AG09309 (cell line): ENCODE measurements at regions not wholly inside any gene's neighbourhood (a gene's known extent, or its start where the extent isn't known, plus 50 kb on each side); places are given as distances from the start of the nearest gene placed in this dataset.

Experiments used
- DNase-seq: peaks from one replicate; pipeline ENCODE4 v3.0.0-alpha.2; 2010; ENCODE audit warnings: low read depth
- H3K4me3 ChIP-seq: 2 replicates; pipeline ENCODE4 v1.5.1; 2011; ENCODE audit warnings: mild to moderate bottlenecking, low read depth, low read length, moderate library complexity; ENCODE audit not compliant: control insufficient read depth
- CTCF ChIP-seq: IDR thresholded peaks from 2 replicates; pipeline ENCODE4 v1.5.1; 2011; ENCODE audit warnings: mild to moderate bottlenecking, low read depth, low read length, inconsistent platforms; ENCODE audit not compliant: insufficient read depth, control insufficient read depth; ENCODE audit errors: missing control alignments

DNA sequence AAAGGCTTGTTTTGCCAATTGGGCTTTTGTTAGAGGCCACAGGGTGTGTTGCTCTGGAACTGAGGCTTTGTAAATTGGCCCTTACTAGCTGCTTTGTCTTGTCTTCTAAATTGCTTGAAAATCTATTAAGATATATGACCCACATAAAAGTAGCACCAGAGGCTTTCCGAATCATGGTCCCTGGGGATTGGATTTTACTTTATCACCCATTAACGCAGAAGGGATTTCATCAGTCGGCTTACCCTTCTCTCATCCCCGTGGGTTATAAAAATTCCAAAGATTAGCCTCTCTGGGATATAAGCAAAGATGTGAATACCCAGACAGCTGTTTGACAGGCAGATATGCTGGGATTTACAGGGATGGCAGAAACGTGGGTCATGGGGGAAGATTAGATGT, 98.3 kb upstream of the CHL1 start:
- H3K4me3 ChIP-seq: no peak overlapping the region
- no peak for TF ChIP-seq CTCF
- no peak for DNase-seq

DNA sequence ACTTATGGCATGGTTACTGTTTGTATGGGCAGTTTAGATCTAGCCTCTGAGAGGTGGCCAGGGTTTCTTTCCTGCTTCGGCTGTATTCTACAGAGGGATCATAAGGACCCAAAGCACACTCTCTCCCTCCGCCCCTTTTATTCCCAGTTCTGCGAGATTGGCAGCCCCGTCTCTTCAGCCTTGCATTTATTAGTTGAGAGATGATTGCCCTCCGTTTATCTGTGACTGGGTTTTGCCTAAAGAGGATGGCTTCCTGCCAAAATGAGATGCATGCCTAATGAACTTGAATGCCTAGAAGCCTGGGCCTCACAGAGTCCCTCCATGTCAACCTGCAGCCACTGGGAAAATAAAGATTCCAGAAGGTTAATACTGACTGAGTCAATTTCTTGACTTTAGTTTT, 97.1 kb upstream of the CHL1 start:
- no peak overlapping the region for H3K4me3 ChIP-seq
- no peak for DNase-seq
- no peak for TF ChIP-seq CTCF

DNA sequence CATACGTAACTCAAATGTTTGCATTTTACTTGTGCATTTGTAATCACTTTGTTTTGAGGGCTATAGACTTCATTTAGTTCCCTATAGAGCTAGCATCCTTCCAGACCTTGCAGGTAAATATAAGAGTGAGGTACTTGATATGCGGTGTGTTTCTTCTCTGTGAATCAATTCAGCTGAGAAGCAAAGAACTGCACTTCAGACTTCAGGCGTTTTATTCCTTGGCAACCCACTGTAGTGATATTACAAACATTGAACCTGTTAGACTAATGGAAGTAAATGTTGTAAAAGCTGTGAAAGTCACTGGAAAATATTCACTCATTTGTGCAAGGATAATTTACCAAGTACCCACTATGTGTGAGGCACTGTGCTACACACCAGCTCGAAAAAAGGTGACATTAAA, 94.1 kb upstream of the CHL1 start:
- DNase-seq: no peak
- no peak overlapping the region for H3K4me3 ChIP-seq
- TF ChIP-seq CTCF: no peak

DNA sequence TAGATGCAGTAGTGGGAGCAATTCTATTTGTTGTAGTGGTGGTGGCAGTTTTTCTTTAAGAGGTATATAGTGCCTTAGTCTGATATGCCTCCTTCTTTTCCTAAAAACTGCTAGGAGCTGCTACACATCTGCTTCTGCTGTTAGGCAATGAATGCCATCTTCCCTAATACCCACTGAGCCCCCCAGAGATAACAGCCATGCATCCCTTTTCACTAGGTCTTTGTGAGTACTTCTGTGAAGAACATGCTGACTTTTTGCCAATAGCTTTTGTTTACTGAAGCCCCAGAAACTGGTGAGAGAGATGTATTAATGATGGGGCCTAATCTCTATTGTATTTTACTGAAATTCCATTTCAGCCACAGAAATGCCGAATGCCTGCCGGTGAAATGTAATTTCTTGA, 92.6 kb upstream of the CHL1 start:
- no peak for DNase-seq
- H3K4me3 ChIP-seq: no peak overlapping the region
- TF ChIP-seq CTCF: no peak

GRCh38 chr3:105585-105984, 91.0 kb upstream of the CHL1 start:
- DNase-seq: no peak
- no peak overlapping the region for H3K4me3 ChIP-seq
- no peak for TF ChIP-seq CTCF

DNA sequence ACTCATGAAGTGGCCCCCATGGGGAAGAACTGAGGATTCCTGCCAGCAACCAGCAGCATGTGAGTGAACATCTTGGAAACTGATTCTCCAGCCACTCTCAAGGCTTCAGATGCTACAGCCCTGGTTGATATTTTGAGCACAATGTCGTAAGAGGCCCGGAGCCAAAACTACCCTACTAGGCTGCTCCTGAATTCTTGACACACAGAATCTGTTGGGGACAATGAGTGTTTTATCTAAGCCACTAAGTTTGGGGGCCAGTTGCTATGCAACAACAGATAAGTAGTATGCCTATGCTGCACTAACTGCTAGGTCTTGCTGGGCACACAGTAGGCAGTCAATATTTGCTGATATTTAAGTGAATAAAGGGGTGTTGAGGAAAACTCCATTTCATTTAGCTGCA, 89.9 kb upstream of the CHL1 start:
- no peak for TF ChIP-seq CTCF
- DNase-seq: no peak
- H3K4me3 ChIP-seq: no peak overlapping the region
